GM12878 (cell line): ENCODE measurements at regions not wholly inside any gene's neighbourhood (a gene's known extent, or its start where the extent isn't known, plus 50 kb on each side); places are given as distances from the start of the nearest gene placed in this dataset.

ENCODE experiments used
- BHLHE40 ChIP-seq, 2 experiments: fragments of 450-650 bp in 1 of 2; IDR thresholded peaks; 2 replicates each; pipeline ENCODE4 v1.6.1; 2011 to 2017; ENCODE audit warnings: low read depth in 2 of 2, borderline replicate concordance in 1 of 2, improper control_type of control experiment in 1 of 2, low read length in 1 of 2, mild to moderate bottlenecking in 1 of 2
- EGR1 ChIP-seq, 2 experiments: IDR thresholded peaks; 1 replicate in 1 of 2; 2 replicates in 1 of 2; pipeline ENCODE4 v1.6.1; 2011 to 2012; ENCODE audit warnings: low read depth in 2 of 2, low read length in 2 of 2, borderline replicate concordance in 1 of 2, mild to moderate bottlenecking in 1 of 2, moderate library complexity in 1 of 2
- EP300 ChIP-seq, 2 experiments: fragments of 150-350 bp in 1 of 2; IDR thresholded peaks; 2 replicates each; pipeline ENCODE4 v1.6.1; 2011 to 2012; ENCODE audit warnings: low read depth in 2 of 2, low read length in 2 of 2, borderline replicate concordance in 1 of 2, improper control_type of control experiment in 1 of 2, inconsistent platforms in 1 of 2; ENCODE audit not compliant: control insufficient read depth in 1 of 2
- ESRRA ChIP-seq: IDR thresholded peaks from 2 replicates; pipeline ENCODE4 v1.6.1; 2012; ENCODE audit warnings: mild to moderate bottlenecking, low read length, improper control_type of control experiment
- EZH2 ChIP-seq: IDR thresholded peaks from 2 replicates; pipeline ENCODE4 v1.6.1; 2012; ENCODE audit warnings: low read depth, mild to moderate bottlenecking, control low read depth, inconsistent platforms, low read length, borderline replicate concordance; ENCODE audit not compliant: control insufficient read depth
- HDAC2 ChIP-seq: fragments of 200-600 bp; sonication (generic); IDR thresholded peaks from 2 replicates; pipeline ENCODE4 v1.6.1; 2017
- PAX8 ChIP-seq: fragments of 450-650 bp; IDR thresholded peaks from 2 replicates; pipeline ENCODE4 v1.6.1; 2017; ENCODE audit warnings: mild to moderate bottlenecking, moderate library complexity
- SMC3 ChIP-seq: IDR thresholded peaks from 2 replicates; pipeline ENCODE4 v1.6.1; 2011; ENCODE audit warnings: low read length, improper control_type of control experiment, borderline replicate concordance
- SREBF1 ChIP-seq: IDR thresholded peaks from 2 replicates; pipeline ENCODE4 v1.6.1; 2012; ENCODE audit warnings: mild to moderate bottlenecking, low read length
- SRF ChIP-seq, 2 experiments: IDR thresholded peaks; 2 replicates each; pipeline ENCODE4 v1.6.1; 2011; ENCODE audit warnings: low read depth in 2 of 2, low read length in 2 of 2, mild to moderate bottlenecking in 1 of 2, moderate library complexity in 1 of 2
- ZNF687 ChIP-seq: fragments of 450-650 bp; IDR thresholded peaks from 2 replicates; pipeline ENCODE4 v1.6.1; 2017; ENCODE audit warnings: mild to moderate bottlenecking, moderate library complexity
- TF ChIP-seq, protein P1 (sequence below): IDR thresholded peaks from 2 replicates; pipeline ENCODE4 v1.6.1; 2012; ENCODE audit warnings: low read depth, low read length, improper control_type of control experiment

DNA sequence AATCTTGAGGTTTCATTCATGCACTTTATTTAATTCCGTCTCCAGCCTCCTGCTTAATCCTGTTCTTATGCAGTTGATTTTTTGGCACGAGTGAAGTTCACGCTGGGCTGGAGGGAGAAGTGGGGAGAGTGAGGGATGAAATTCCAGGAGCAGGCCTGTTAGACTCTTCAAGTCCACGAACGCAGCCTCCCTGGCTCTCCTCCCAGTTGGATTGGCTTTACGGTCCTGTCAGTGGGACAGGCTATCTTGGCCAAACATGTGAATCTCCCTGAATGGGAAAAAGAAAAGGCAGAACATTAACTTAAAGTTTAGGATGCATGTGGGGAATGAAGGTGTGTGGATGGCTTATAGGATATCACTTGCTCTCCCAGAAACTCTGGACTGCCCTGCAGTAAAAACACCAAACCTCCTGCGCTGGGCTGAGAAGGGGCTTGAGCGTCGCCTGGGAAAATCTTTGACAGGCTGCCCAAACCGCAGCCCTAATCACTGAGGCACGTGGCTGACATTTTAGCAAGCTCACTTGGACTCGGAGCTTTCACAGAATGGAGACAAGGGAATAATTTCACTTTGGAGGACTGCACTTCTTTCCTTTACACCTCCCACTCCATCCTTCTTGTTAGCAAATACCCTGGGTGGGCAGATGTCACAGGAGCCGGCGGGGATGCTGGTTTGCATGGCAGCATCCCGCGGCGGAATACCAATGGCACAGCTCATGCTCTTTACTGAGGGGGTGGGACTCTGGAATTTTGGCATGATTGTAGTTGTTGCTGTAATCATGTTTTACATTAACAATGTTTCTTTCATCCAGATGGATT is 93.9 kb downstream of the ACKR3 start:
- no peak for TF ChIP-seq SREBF1
- TF ChIP-seq SRF (IDR thresholded peaks at IDR 0.05; ENCODE audit: low read depth in 2 of 2, low read length in 2 of 2), result no peak
- no peak for TF ChIP-seq ESRRA
- no peak for TF ChIP-seq PAX8
- TF ChIP-seq HDAC2, result no peak
- TF ChIP-seq SMC3, result no peak
- no peak for TF ChIP-seq ZNF687
- TF ChIP-seq, protein P1, sequence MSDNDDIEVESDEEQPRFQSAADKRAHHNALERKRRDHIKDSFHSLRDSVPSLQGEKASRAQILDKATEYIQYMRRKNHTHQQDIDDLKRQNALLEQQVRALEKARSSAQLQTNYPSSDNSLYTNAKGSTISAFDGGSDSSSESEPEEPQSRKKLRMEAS, result no peak
- TF ChIP-seq BHLHE40 (IDR thresholded peaks at IDR 0.05; ENCODE audit: borderline replicate concordance in 1 of 2, low read depth in 2 of 2, low read length in 1 of 2), result no peak
- no peak for TF ChIP-seq EZH2
- TF ChIP-seq EP300 (IDR thresholded peaks at IDR 0.05; ENCODE audit: borderline replicate concordance in 1 of 2, control insufficient read depth in 1 of 2, low read depth in 2 of 2, low read length in 2 of 2), result no peak
- no peak for TF ChIP-seq EGR1 (IDR thresholded peaks at IDR 0.05; ENCODE audit: borderline replicate concordance in 1 of 2, low read depth in 2 of 2, low read length in 2 of 2)
